OCI-LY7 (cell line): ENCODE measurements at regions not wholly inside any gene's neighbourhood (a gene's known extent, or its start where the extent isn't known, plus 50 kb on each side); places are given as distances from the start of the nearest gene placed in this dataset.

ENCODE experiments used
- BruUV-seq: library from RNA; stranded (reverse); fragments of 400-500 nt; replicated peaks from 2 replicates; lab custom pipeline; 2021; lab: Mats Ljungman, UMichigan
- CTCF ChIA-PET: fragments of 300-600 bp; sonication (Branson Sonifier 250); formaldehyde crosslinking; loops from one replicate; lab custom pipeline; 2022; ENCODE audit warnings: antibody characterized with exemption; ENCODE audit not compliant: unreplicated experiment; lab: Charles Lee
- POLR2A ChIA-PET: fragments of 300-600 bp; sonication (Branson Sonifier 250); formaldehyde crosslinking; loops from one replicate; lab custom pipeline; 2022; ENCODE audit warnings: antibody characterized with exemption; lab: Charles Lee
- DNase-seq: peaks from one replicate; pipeline ENCODE4 v3.0.0-alpha.2; 2015; ENCODE audit warnings: low spot score
- H2AFZ ChIP-seq: fragments of 200-600 bp; sonication (generic), shearing (Covaris generic); 2 replicates; pipeline ENCODE4 v1.6.1; 2014; ENCODE audit warnings: mild to moderate bottlenecking, antibody characterized with exemption, low read length, moderate library complexity
- H3K27ac ChIP-seq: fragments of 200-600 bp; sonication (generic); 2 replicates; pipeline ENCODE4 v1.5.1; 2014; ENCODE audit warnings: mixed run types, low read depth, mild to moderate bottlenecking, moderate library complexity, low read length, inconsistent platforms; ENCODE audit not compliant: poor library complexity, severe bottlenecking
- H3K36me3 ChIP-seq: fragments of 200-600 bp; sonication (generic); 2 replicates; pipeline ENCODE4 v1.6.1; 2014; ENCODE audit warnings: mild to moderate bottlenecking, antibody characterized with exemption, low read length, moderate library complexity, mixed read lengths; ENCODE audit not compliant: insufficient read depth
- H3K4me1 ChIP-seq: fragments of 200-600 bp; sonication (generic); 2 replicates; pipeline ENCODE4 v1.5.1; 2014; ENCODE audit warnings: mild to moderate bottlenecking, low read length; ENCODE audit not compliant: insufficient read depth, poor library complexity, severe bottlenecking
- H3K4me2 ChIP-seq: fragments of 200-600 bp; sonication (generic); 2 replicates; pipeline ENCODE4 v1.6.1; 2014; ENCODE audit warnings: mild to moderate bottlenecking, low read length
- H3K4me3 ChIP-seq: fragments of 200-600 bp; sonication (generic); 2 replicates; pipeline ENCODE4 v1.5.1; 2014; ENCODE audit warnings: mild to moderate bottlenecking, low read depth, low read length; ENCODE audit not compliant: poor library complexity, severe bottlenecking
- H3K79me2 ChIP-seq: fragments of 200-600 bp; sonication (generic); 2 replicates; pipeline ENCODE4 v1.6.1; 2016; ENCODE audit warnings: low read depth, mild to moderate bottlenecking, low read length, moderate library complexity, mixed read lengths; ENCODE audit not compliant: insufficient read depth
- H3K9me2 ChIP-seq: fragments of 200-600 bp; sonication (generic); 2 replicates; pipeline ENCODE4 v1.6.1; 2016; ENCODE audit warnings: mild to moderate bottlenecking, low read length, mixed read lengths; ENCODE audit not compliant: insufficient read depth
- H3K9me3 ChIP-seq: fragments of 200-600 bp; sonication (generic); 2 replicates; pipeline ENCODE4 v1.6.1; 2014; ENCODE audit warnings: mild to moderate bottlenecking, mixed run types, low read length, mixed read lengths
- H4K20me1 ChIP-seq: fragments of 200-600 bp; sonication (generic); 2 replicates; pipeline ENCODE4 v1.6.1; 2014; ENCODE audit warnings: mild to moderate bottlenecking, antibody characterized with exemption, low read length, moderate library complexity, mixed read lengths; ENCODE audit not compliant: insufficient read depth
- EZH2phosphoT487 ChIP-seq: fragments of 200-600 bp; sonication (generic); IDR thresholded peaks from 2 replicates; pipeline ENCODE4 v1.6.1; 2018; ENCODE audit warnings: low read depth, borderline replicate concordance, mild to moderate bottlenecking, mixed run types, antibody characterized with exemption, low read length, moderate library complexity, mixed read lengths
- intact Hi-C: fragments of 100-400 bp; cut with micrococcal nuclease; formaldehyde crosslinking; loops from one replicate; pipeline ENCODE4 v1.10.0; 2022; ENCODE audit not compliant: unreplicated experiment
- TF ChIP-seq, protein P1 (sequence below): fragments of 200-600 bp; sonication (generic); conservative IDR thresholded peaks from 2 replicates; pipeline ENCODE4 v1.5.1; 2014; ENCODE audit warnings: mild to moderate bottlenecking, antibody characterized with exemption, low read length, moderate library complexity, mixed read lengths

DNA sequence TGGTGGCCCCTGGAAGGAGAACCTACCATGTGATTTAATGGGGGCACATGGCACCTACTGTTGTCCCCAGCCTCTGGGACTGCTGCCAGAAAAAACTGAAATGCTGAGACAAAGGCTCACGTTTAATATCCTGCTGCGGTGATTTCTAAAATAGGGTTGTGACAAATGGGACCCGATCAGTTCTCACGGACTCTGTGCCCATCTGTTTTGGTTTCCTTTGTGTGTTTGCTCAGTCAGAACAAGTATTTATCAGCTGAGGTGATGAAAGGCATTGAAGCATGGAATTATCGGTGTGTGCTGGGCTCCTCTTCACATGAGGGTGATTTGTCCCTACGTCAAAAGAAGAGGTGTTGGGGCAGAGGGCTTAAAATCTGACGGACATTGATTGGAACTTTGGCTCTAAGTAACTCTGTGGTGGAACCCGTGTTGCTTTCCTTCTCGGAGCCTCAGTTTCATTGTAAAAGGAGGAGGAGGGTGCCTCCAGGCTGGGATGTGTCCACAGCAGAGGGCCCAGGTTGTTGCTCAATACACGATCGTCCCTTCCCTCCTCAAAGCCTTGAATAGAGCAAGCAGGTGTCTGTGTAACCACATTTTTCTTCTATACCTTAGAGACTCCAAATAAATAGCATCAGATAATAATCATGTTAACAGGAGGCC lies 283.3 kb upstream of the RGMA start:
- TF ChIP-seq, protein P1, sequence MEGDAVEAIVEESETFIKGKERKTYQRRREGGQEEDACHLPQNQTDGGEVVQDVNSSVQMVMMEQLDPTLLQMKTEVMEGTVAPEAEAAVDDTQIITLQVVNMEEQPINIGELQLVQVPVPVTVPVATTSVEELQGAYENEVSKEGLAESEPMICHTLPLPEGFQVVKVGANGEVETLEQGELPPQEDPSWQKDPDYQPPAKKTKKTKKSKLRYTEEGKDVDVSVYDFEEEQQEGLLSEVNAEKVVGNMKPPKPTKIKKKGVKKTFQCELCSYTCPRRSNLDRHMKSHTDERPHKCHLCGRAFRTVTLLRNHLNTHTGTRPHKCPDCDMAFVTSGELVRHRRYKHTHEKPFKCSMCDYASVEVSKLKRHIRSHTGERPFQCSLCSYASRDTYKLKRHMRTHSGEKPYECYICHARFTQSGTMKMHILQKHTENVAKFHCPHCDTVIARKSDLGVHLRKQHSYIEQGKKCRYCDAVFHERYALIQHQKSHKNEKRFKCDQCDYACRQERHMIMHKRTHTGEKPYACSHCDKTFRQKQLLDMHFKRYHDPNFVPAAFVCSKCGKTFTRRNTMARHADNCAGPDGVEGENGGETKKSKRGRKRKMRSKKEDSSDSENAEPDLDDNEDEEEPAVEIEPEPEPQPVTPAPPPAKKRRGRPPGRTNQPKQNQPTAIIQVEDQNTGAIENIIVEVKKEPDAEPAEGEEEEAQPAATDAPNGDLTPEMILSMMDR, result no peak
- TF ChIP-seq EZH2phosphoT487, result no peak
- ChIA-PET CTCF (no interaction called here), POLR2A (interaction anchor here (0.6 kb wide), 1 partner anchor 1015 kb away, joined by 3 read pairs; no protein-coding TSS in a partner anchor)
- Histone ChIP-seq H3K79me2 (no peaks in the 10 kb centered on the region), H3K36me3 (no peaks in the 10 kb centered on the region), H3K4me3 (no peak overlapping the region), H3K4me1 (no peaks in the 10 kb centered on the region), H3K9me3 (no peaks in the 10 kb centered on the region), H2AFZ (no peak overlapping the region), H3K27ac (no peak overlapping the region), H4K20me1 (no peaks in the 10 kb centered on the region), H3K4me2 (no peak overlapping the region), H3K9me2 (no peaks in the 10 kb centered on the region)
- DNase-seq, result no peak
- BruUV-seq, result no TSS peak
- intact Hi-C loops, result no loop called here

DNA sequence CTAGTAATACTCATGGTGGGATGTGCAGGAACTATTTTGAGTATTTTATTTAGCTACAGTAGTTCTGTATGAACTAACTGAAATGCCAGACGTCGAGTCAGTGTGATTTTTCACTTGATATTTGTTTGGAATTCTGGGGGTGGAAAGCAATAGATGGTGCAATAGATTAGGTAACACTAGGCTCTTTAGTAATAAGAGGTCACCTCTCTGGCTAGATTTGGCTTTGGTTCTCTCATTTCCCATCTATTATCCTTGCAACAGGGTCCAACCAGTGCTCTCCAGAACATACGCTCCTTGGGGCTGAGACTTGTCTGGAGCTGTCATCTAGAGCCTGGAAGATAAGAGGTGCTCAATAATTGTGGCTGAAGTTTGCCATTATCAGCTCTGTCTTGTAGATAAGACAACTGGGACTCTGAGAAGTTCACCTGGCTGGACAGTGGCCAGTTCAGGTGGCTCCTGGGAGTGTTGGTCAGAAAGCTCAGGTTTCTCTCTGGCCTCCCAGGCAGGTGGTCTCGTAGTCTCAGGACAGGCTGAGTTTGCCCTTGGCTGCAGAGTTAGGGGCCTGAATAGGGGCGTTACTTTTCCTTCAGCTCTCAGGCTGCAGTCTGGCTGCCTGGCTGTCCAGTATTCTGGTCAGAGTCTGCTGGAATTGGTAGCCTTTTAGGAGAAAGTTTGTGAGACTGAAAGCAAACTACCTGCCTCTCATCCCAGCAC lies 277.5 kb upstream of the RGMA start:
- no peaks in the 10 kb centered on the region for H3K36me3 ChIP-seq
- ChIA-PET POLR2A (interaction anchor here (1.0 kb wide), 1 partner anchor 47 kb away, joined by 3 read pairs; no protein-coding TSS in a partner anchor), CTCF (no interaction called here)
- no peak overlapping the region for H3K4me3 ChIP-seq
- no peak overlapping the region for H3K27ac ChIP-seq
- DNase-seq, result no peak
- no peaks in the 10 kb centered on the region for H3K9me2 ChIP-seq
- H4K20me1 ChIP-seq, result no peaks in the 10 kb centered on the region
- BruUV-seq, result no TSS peak
- no peak overlapping the region for H3K4me2 ChIP-seq
- TF ChIP-seq, protein P1, result no peak
- no peak for TF ChIP-seq EZH2phosphoT487
- H3K9me3 ChIP-seq, result no peaks in the 10 kb centered on the region
- H3K4me1 ChIP-seq, result no peaks in the 10 kb centered on the region
- intact Hi-C loops, result no loop called here
- H2AFZ ChIP-seq, result no peak overlapping the region
- no peaks in the 10 kb centered on the region for H3K79me2 ChIP-seq

DNA sequence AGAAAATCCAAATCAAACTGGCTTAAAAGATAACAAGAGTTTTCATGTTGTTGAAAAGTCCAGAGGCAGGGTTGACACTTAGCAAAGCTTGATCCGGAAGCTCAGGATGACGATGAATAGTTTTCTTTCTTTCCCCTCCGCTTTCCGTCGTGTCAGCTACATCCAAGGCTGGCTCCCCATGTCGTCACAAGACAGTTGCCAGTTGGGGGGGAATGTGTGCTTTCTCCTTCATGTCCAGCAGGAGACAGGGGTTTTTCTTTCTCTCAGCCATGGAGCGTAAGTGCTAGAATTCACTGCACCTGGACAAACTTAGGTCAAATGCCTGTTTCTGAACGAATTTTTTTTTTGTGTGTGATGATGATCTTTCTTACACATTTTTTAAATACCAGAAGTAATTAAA lies 273.8 kb upstream of the RGMA start:
- Histone ChIP-seq H3K4me3 (no peak overlapping the region), H3K79me2 (no peaks in the 10 kb centered on the region), H3K27ac (no peak overlapping the region), H3K36me3 (no peaks in the 10 kb centered on the region), H3K4me2 (no peak overlapping the region), H2AFZ (no peak overlapping the region), H4K20me1 (no peaks in the 10 kb centered on the region), H3K4me1 (no peaks in the 10 kb centered on the region), H3K9me3 (no peaks in the 10 kb centered on the region), H3K9me2 (no peaks in the 10 kb centered on the region)
- no peak for DNase-seq
- TF ChIP-seq, protein P1, result no peak
- TF ChIP-seq EZH2phosphoT487, result no peak
- intact Hi-C loops, result no loop called here
- ChIA-PET CTCF (no interaction called here), POLR2A (no interaction called here)
- no TSS peak for BruUV-seq
